GM19193 (cell line): ENCODE measurements at regions not wholly inside any gene's neighbourhood (a gene's known extent, or its start where the extent isn't known, plus 50 kb on each side); places are given as distances from the start of the nearest gene placed in this dataset.

ENCODE experiments used
- POLR2A ChIP-seq: IDR thresholded peaks from 4 replicates; pipeline ENCODE4 v1.6.1; 2011; ENCODE audit not compliant: insufficient read depth, insufficient read length; ENCODE audit errors: extremely low read depth

DNA sequence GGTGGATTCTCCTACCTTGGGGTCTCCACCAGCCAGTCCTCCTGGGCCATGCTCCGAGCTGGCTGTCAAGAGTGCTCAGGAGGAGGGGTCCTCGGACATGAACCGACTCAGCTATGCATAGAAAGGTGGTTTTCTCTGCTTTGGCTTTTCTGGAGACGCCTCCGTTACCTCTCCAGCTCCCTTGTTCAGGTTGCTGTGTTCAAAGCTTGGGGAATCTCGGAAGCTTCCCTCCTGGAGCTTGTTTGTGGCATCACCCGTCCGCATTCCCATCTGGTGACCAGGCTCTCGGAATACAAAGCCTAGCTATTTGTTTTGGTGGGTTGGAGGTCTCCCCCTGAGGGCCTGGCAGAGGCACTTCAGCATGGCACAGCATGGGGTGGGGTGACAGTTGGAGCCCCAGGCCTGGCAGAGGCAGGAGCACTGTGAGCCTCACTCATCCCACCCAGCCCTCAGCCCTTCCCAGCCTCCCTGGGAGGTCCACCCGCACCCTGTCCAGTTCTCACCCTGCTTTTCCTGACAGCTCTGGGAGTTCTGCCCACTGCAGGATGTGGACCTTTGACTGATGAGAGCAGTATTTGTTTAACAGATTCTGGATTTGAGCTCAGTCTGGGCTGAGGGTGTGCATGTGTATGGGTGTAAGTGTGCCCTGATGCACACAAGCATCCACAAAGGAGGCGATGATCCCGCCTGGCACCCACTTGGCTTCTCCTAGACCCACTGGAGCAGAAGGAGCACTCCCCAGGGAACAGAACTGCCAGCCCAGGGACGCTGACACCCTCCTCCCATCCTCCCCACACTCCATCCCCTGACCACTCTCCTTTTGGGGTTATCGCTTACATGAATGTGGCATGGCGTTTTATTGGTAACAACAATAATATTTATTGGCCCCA is 107.3 kb upstream of the HS6ST1 start:
- TF ChIP-seq POLR2A, result no peak

GRCh38 chr2:128427413-128427755 is 108.7 kb upstream of the HS6ST1 start:
- no peak for TF ChIP-seq POLR2A

GRCh38 chr2:128428415-128428814 is 109.7 kb upstream of the HS6ST1 start:
- TF ChIP-seq POLR2A, result no peak

DNA sequence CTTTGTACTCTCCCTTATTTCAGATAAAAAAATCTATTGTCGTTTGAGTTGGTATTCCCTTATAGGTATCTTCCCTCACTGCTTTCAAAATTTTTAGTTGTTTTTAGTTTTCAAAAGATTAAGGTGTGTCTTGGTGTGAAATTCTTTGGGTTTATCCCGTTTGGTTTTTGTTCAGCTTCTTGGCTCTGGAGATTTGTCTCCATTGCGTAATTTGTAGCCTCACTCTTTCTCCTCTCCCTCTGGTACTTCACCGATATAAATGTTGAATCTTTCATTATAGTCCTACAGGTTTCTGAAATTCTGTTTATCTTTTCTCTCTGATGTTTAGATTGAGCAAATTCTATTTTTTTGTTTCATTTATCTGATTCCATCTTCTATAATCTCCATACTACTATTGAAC is 113.8 kb upstream of the HS6ST1 start:
- TF ChIP-seq POLR2A, result no peak

GRCh38 chr2:128433911-128434550 is 115.4 kb upstream of the HS6ST1 start:
- TF ChIP-seq POLR2A, result no peak

DNA sequence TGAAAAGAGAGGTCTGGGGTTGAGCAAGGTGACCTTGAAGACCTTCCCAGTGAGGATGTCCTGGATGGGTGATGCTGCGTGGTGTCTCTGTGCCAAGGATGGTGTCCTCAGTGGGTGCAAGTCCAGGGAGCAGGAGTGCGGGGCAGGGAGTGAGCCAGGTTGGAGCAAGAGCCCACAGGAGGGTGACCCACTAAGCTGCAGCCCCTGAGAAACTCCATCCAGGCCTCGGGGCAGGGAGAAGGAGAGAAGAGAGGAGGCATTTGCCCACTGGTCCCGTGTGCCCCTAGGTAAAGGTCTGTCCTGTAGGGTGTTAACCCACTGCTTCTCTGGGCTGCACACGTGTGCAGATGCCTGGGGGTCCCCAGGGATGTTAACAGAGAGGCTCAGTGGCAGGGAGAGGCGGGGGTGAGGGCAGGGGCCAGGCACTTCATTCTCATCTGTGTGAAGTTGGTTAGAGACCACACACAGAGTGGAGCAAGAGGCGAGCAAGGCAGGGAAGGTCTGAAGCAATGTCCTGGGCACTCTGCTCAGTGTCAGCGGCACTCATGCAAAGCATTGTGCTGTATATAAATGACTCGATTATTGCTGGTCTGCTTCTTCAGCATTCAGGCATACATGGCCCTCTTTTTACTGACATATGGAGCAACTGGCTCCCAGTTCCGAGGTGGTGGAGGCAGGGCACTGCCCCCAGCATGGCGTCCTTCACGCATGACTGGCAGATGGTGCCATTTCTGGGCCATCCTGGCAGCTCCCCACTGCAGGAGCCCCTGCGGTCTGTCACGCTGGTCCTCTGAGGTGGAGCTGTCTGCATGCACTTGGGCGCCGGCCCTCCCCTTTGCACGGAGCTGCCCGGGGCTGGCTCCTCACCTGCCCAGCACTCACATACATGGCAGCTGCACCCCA is 117.2 kb upstream of the HS6ST1 start:
- TF ChIP-seq POLR2A, result no peak

- TF ChIP-seq POLR2A, result no peak
These were observed 118.0 kb upstream of the HS6ST1 start for GRCh38 chr2:128436479-128437203.

GRCh38 chr2:128437204-128437565 is 118.5 kb upstream of the HS6ST1 start:
- TF ChIP-seq POLR2A, result no peak

DNA sequence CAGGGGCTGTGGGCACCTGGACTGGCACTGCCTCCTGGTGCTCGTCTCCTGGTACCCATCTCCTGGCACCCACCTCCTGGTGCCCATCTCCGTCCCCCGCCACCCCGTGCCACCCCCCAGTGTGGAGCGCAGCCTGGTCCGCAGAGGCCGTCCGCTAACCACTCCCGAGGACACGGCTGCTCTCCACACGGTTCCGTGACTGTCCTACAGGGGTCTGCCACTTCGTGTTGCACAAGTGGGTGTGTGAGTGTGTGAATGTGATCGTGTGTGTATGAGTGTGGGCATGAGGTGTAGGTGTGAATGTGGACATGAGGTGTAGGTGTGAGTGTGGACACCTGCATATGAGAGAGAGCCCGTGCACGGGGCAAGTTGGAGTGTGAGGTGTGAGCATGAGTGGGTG is 119.4 kb upstream of the HS6ST1 start:
- TF ChIP-seq POLR2A, result no peak

DNA sequence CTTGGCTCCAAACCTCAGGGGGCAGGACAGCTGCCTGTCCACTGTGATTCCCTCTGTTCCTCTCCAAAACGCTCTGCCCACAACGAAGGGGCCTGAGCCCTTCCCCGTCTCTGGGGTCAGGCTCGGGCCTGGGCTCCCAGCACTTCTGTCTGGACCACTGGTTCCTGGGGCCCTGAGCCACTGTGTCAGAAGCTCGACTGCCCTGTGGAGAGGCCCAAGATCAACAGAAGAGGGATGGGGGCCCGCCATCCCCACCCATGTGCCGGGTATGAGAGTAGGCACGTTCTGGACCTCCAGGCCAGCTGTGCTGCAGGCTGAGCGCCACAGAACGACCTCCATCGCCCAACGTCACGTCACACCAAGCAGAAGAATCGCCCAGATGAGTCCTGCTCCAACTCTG is 119.9 kb upstream of the HS6ST1 start:
- no peak for TF ChIP-seq POLR2A

GRCh38 chr2:128439031-128439790 is 120.5 kb upstream of the HS6ST1 start:
- TF ChIP-seq POLR2A, result no peak

- TF ChIP-seq POLR2A, result no peak
These were observed 121.4 kb upstream of the HS6ST1 start for GRCh38 chr2:128439791-128440665.
